Glutamatergic neuron (in vitro differentiated cells): ENCODE measurements at regions not wholly inside any gene's neighbourhood (a gene's known extent, or its start where the extent isn't known, plus 50 kb on each side); places are given as distances from the start of the nearest gene placed in this dataset.

Experiments used
- DNase-seq: peaks from one replicate; pipeline ENCODE4 v3.0.0; 2022
- H3K27ac Mint-ChIP-seq: one replicate; pipeline ENCODE4 v1.8.0; 2020; ENCODE audit warnings: mild to moderate bottlenecking, mixed read lengths, inconsistent platforms; ENCODE audit not compliant: unreplicated experiment
- H3K27me3 Mint-ChIP-seq: one replicate; pipeline ENCODE4 v1.8.0; 2020; ENCODE audit warnings: mild to moderate bottlenecking, moderate library complexity, mixed read lengths, inconsistent platforms; ENCODE audit not compliant: unreplicated experiment
- H3K36me3 Mint-ChIP-seq: one replicate; pipeline ENCODE4 v1.8.0; 2020; ENCODE audit warnings: mild to moderate bottlenecking, mixed read lengths, inconsistent platforms; ENCODE audit not compliant: unreplicated experiment
- H3K4me1 Mint-ChIP-seq: one replicate; pipeline ENCODE4 v1.8.0; 2020; ENCODE audit warnings: mild to moderate bottlenecking, low read depth, mixed read lengths, inconsistent platforms; ENCODE audit not compliant: unreplicated experiment
- H3K4me3 Mint-ChIP-seq: one replicate; pipeline ENCODE4 v1.8.0; 2020; ENCODE audit warnings: mild to moderate bottlenecking, mixed read lengths, inconsistent platforms; ENCODE audit not compliant: unreplicated experiment
- H3K9me3 Mint-ChIP-seq: one replicate; pipeline ENCODE4 v1.8.0; 2020; ENCODE audit warnings: mild to moderate bottlenecking, moderate library complexity, mixed read lengths, inconsistent platforms; ENCODE audit not compliant: unreplicated experiment
- TF ChIP-seq, protein P1 (sequence below): fragments of 200-600 bp; sonication (generic); IDR thresholded peaks from one replicate; pipeline ENCODE4 v1.5.0; 2021; ENCODE audit not compliant: partially characterized antibody, unreplicated experiment

GRCh38 chr18:51861046-51861445, 479.0 kb upstream of the DCC start:
- TF ChIP-seq, protein P1, sequence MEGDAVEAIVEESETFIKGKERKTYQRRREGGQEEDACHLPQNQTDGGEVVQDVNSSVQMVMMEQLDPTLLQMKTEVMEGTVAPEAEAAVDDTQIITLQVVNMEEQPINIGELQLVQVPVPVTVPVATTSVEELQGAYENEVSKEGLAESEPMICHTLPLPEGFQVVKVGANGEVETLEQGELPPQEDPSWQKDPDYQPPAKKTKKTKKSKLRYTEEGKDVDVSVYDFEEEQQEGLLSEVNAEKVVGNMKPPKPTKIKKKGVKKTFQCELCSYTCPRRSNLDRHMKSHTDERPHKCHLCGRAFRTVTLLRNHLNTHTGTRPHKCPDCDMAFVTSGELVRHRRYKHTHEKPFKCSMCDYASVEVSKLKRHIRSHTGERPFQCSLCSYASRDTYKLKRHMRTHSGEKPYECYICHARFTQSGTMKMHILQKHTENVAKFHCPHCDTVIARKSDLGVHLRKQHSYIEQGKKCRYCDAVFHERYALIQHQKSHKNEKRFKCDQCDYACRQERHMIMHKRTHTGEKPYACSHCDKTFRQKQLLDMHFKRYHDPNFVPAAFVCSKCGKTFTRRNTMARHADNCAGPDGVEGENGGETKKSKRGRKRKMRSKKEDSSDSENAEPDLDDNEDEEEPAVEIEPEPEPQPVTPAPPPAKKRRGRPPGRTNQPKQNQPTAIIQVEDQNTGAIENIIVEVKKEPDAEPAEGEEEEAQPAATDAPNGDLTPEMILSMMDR, result no peak
- no peak overlapping the region for H3K4me3 Mint-ChIP-seq
- DNase-seq, result no peak
- peaks cover 4% of the 10 kb centered on the region for H3K4me1 Mint-ChIP-seq
- H3K27me3 Mint-ChIP-seq, result peaks cover 4% of the 10 kb centered on the region
- no peaks in the 10 kb centered on the region for H3K36me3 Mint-ChIP-seq
- H3K9me3 Mint-ChIP-seq, result peaks cover 3% of the 10 kb centered on the region
- no peak overlapping the region for H3K27ac Mint-ChIP-seq

- no peak overlapping the region for H3K27ac Mint-ChIP-seq
- H3K4me1 Mint-ChIP-seq, result peaks cover 4% of the 10 kb centered on the region
- H3K36me3 Mint-ChIP-seq, result no peaks in the 10 kb centered on the region
- TF ChIP-seq, protein P1, result no peak
- no peak for DNase-seq
- H3K4me3 Mint-ChIP-seq, result no peak overlapping the region
- H3K9me3 Mint-ChIP-seq, result peaks cover 3% of the 10 kb centered on the region
- peaks cover 4% of the 10 kb centered on the region for H3K27me3 Mint-ChIP-seq
Observed at GRCh38 chr18:51862051-51862715, 477.8 kb upstream of the DCC start.

GRCh38 chr18:51864219-51864965, 475.6 kb upstream of the DCC start:
- TF ChIP-seq, protein P1, result no peak
- H3K9me3 Mint-ChIP-seq, result peaks cover 1% of the 10 kb centered on the region
- no peak overlapping the region for H3K27ac Mint-ChIP-seq
- DNase-seq, result no peak
- no peak overlapping the region for H3K4me3 Mint-ChIP-seq
- no peaks in the 10 kb centered on the region for H3K4me1 Mint-ChIP-seq
- H3K27me3 Mint-ChIP-seq, result peaks cover 3% of the 10 kb centered on the region
- no peaks in the 10 kb centered on the region for H3K36me3 Mint-ChIP-seq

- H3K9me3 Mint-ChIP-seq, result peaks cover 1% of the 10 kb centered on the region
- no peak overlapping the region for H3K27ac Mint-ChIP-seq
- TF ChIP-seq, protein P1, result no peak
- peaks cover 3% of the 10 kb centered on the region for H3K27me3 Mint-ChIP-seq
- H3K36me3 Mint-ChIP-seq, result no peaks in the 10 kb centered on the region
- H3K4me1 Mint-ChIP-seq, result no peaks in the 10 kb centered on the region
- H3K4me3 Mint-ChIP-seq, result no peak overlapping the region
- DNase-seq, result no peak
Observed at GRCh38 chr18:51865538-51865937, 474.5 kb upstream of the DCC start.

DNA sequence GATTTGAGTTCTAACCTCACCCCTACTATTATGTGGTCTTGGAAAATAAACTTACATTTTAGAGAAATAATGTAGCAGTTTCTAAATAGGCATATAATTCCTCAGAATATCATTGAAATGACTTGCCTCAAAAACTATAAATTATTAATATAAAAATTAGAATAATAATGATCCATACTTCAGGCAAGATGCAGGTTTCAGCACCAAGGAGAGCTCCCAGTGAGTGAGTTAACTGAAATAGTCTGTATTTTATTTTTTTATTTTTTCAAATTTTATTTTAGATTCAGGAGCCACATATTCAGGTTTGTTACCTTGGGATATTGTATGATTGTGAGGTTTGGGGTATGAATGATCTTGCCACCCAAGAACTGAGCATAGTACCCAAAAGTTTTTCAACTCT, 472.2 kb upstream of the DCC start:
- H3K27ac Mint-ChIP-seq, result no peak overlapping the region
- no peak for DNase-seq

More for the DNA sequence above, 472.2 kb upstream of the DCC start:
- Mint-ChIP-seq H3K36me3 (no peaks in the 10 kb centered on the region), H3K4me1 (no peaks in the 10 kb centered on the region), H3K27me3 (peaks cover 3% of the 10 kb centered on the region), H3K4me3 (no peak overlapping the region), H3K9me3 (peaks cover 1% of the 10 kb centered on the region)
- TF ChIP-seq, protein P1, result no peak
